HG02852 (cell line): ENCODE measurements at regions not wholly inside any gene's neighbourhood (a gene's known extent, or its start where the extent isn't known, plus 50 kb on each side); places are given as distances from the start of the nearest gene placed in this dataset.

Experiments used
- ATAC-seq: cut with Tn5 transposase; IDR thresholded peaks from one replicate; pipeline ENCODE4 v1.9.1; 2021; ENCODE audit warnings: mild to moderate bottlenecking, moderate library complexity; ENCODE audit not compliant: unreplicated experiment

DNA sequence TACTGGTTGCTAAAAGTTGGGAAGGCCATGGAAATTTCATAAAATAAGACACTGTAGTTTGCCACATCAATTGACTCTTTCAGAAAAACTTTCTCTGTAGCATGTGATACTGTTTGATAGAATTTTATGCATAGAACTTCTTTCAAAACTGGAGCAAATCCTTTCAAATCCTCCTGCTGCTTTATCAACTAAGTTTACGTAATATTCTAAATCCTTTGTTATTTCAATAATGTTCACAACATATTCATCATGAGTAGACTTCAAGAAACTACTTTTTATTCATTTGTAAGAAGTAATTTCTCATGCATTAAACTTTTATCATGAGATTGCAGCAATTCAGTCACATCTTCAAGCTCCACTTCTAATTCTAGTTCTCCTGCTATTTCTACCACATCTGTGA lies 199.3 kb downstream of the PCDH18 start:
- no peak for ATAC-seq

- ATAC-seq: no peak
These were observed 220.0 kb downstream of the PCDH18 start for GRCh38 chr4:137312257-137312656.

DNA sequence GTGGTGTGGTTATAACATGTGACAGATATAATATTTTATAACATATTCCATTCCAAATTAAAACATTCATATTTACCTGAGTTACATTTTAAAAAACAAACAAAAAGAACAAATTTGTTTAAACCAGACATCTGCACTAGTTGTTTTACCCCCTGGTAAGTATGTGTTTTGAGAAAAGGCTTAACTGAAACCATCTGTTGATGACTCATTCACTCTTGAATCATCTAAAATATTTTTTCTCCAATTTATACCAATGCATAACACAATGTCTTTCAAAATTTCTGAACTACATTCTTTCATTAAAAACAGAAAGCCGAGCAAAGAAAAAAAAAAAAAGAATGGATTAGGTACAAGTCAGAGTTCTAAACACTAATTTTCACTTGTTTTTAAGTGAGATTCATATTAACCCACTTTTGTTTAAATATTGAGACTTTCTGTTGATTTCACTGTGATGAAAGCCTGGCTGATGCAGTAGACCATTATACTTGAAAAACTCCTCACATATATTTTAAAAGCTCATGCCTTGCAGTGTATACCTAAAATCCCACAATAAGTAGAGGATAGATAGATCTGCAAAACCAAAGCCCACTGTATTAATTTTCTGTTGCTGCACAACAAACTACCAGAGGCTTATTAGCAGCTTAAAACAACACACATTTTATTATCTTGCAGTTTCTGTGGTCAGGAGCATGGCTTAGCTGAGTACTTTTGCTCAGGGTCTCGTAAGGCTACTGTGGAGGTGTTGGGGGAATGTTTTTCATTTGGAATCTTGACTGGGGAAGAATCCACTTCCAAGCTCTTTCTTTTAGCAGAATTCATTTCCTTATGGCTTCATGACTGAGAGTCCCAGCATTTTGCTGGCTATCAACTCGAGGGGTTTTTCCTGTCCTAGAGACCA lies 221.5 kb downstream of the PCDH18 start:
- ATAC-seq: no peak

DNA sequence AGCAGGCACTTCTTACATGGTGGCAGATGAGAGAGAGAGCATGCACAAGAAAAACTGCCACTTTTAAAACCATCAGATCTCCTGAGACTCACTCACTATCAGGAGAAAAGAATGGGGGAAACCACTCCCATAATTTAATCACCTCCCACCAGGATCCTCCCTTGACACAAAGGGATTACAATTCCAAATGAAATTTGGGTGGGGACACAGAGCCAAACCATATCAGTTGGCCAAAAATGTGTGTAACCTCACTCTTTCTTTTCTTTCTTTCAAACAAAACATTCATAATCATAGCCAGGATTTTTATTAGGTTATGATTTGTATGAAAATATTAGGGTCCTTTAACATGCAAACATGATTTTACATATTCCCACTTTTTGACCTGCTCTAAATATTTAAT lies 222.1 kb downstream of the PCDH18 start:
- no peak for ATAC-seq

DNA sequence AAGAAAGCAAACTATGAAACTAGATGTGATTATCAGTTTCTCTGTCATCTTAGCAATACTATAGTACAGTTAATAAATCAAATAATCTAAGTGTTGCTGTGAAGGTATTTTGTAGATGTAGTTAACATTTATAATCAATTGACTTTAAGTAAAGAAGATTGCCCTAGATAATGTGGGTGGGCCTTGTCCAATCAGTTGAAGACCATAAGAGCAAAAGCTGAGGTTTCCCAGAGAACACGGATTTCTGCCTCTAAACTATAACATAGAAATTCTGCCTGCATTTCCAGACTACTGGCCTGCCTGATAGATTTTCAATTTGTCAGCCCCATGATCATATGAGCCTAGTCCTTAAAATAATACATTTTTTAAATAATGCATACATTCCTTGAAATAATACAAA lies 222.9 kb downstream of the PCDH18 start:
- ATAC-seq: no peak

DNA sequence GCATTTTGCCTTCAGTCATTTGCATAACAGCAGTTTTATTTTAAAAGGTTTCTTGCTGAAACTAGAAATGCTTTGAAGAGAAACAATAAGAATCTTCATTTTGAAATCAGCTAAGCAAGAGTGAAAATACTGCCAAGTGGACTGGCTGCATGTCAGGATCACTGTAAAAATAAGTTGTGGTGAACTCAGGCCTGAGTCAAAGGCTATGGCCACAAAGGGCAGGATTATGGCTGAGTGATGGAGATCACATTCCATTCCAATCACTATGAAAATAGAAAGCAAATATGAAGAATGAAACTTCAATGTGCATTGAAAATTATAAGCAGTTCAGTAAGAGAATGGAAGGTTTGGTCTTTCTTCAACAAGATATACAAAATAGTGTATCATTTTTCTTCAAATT lies 224.5 kb downstream of the PCDH18 start:
- no peak for ATAC-seq

- ATAC-seq: no peak
These were observed 231.5 kb downstream of the PCDH18 start for GRCh38 chr4:137300776-137301175.

GRCh38 chr4:137299281-137299680 lies 233.0 kb downstream of the PCDH18 start:
- no peak for ATAC-seq

- ATAC-seq: no peak
These were observed 239.0 kb downstream of the PCDH18 start for GRCh38 chr4:137293281-137293680.

- ATAC-seq: no peak
These were observed 248.6 kb downstream of the PCDH18 start for GRCh38 chr4:137283737-137284136.

- ATAC-seq: no peak
These were observed 253.9 kb downstream of the PCDH18 start for GRCh38 chr4:137278431-137278830.

DNA sequence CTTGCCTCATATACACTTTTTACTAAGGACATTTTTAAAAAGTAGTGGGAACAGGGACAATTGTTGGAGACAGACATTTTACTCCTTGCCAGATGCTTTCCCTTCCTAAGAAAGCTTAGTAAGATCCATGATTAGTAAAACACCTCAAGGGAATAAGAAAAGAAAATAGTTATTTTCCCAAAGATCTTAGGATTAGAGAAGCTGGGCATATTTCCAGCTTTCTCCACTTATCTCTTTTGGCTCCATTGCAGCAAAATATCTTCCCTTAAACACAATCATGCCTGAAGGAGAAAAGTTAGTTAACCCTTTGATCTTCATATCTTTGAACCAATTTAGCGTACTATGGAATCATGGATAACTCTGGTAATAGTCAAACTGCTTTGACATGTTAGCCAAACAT lies 257.9 kb downstream of the PCDH18 start:
- ATAC-seq: no peak

GRCh38 chr4:137267024-137267423 lies 265.3 kb downstream of the PCDH18 start:
- ATAC-seq: no peak

GRCh38 chr4:137266511-137266910 lies 265.8 kb downstream of the PCDH18 start:
- ATAC-seq: no peak

- ATAC-seq: no peak
These were observed 269.1 kb downstream of the PCDH18 start for GRCh38 chr4:137263206-137263605.

DNA sequence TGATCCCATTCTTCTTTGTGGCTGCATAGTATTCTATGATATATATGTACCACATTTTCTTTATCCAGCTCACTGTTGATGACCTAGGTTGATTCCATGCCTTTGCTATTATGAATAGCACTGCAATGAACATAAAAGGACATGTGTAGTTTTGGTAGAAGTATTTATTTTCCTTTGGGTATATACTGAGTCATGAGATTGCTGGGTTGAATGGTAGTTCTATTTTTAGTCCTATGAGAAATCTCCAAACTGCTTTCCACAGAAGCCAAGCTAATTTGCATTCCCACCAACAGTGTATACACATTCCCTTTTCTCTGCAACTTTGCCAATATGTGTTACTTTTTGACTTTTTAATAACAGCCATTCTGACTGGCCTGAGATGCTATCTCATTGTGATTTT lies 278.3 kb downstream of the PCDH18 start:
- no peak for ATAC-seq

- ATAC-seq: no peak
These were observed 283.2 kb downstream of the PCDH18 start for GRCh38 chr4:137249112-137249511.

- no peak for ATAC-seq
These were observed 293.7 kb downstream of the PCDH18 start for GRCh38 chr4:137238456-137239162.

DNA sequence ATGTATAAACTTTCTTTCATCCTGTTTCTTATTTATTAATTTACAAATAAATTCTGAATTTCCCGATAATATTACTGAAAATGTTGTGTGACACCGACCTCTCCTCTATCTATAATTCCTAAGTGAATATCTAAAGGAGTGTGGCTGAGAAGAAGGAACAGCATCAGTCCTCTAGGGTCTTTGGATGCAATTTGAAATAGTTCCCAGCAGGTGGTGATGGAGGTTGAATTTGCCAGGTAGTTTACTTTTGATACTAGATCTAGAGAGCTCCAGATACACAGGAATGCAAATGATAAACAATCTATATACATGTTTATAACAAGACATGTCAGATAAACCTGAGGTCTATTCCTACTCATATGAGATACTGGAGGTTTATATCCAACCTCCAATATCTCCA lies 305.4 kb downstream of the PCDH18 start:
- ATAC-seq: no peak

GRCh38 chr4:137226221-137226620 lies 306.1 kb downstream of the PCDH18 start:
- ATAC-seq: no peak

- no peak for ATAC-seq
These were observed 318.7 kb downstream of the PCDH18 start for GRCh38 chr4:137213372-137214173.
